AG09319 (cell line): ENCODE measurements at regions not wholly inside any gene's neighbourhood (a gene's known extent, or its start where the extent isn't known, plus 50 kb on each side); places are given as distances from the start of the nearest gene placed in this dataset.

Experiments
- DNase-seq: peaks from one replicate; pipeline ENCODE4 v3.0.0-alpha.2; 2010; ENCODE audit warnings: low read depth; ENCODE audit errors: extremely low read depth
- TF ChIP-seq, protein P1 (sequence below): IDR thresholded peaks from 2 replicates; pipeline ENCODE4 v1.5.1; 2011; ENCODE audit warnings: low read depth, mild to moderate bottlenecking, inconsistent platforms, low read length, moderate library complexity

DNA sequence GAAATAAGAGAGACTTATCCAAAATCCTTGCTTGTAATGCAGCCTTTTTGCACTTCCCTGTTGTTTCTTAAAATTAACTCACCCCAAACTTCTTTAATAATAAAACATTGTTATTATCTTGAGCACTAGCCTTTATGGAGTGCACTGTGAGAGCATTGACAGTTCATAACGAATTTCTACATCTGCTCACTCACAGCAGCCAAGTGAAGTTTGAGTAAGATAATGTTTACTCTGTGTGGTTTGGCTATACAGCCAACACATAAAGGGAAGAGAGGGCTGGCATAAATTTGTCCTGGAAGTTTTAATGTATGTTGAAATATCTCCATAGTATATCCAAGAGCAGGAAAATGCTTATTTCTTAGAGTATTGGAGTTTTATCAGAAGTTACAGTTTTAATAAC is 227.9 kb downstream of the FRK start:
- DNase-seq: no peak
- TF ChIP-seq, protein P1, sequence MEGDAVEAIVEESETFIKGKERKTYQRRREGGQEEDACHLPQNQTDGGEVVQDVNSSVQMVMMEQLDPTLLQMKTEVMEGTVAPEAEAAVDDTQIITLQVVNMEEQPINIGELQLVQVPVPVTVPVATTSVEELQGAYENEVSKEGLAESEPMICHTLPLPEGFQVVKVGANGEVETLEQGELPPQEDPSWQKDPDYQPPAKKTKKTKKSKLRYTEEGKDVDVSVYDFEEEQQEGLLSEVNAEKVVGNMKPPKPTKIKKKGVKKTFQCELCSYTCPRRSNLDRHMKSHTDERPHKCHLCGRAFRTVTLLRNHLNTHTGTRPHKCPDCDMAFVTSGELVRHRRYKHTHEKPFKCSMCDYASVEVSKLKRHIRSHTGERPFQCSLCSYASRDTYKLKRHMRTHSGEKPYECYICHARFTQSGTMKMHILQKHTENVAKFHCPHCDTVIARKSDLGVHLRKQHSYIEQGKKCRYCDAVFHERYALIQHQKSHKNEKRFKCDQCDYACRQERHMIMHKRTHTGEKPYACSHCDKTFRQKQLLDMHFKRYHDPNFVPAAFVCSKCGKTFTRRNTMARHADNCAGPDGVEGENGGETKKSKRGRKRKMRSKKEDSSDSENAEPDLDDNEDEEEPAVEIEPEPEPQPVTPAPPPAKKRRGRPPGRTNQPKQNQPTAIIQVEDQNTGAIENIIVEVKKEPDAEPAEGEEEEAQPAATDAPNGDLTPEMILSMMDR: no peak

DNA sequence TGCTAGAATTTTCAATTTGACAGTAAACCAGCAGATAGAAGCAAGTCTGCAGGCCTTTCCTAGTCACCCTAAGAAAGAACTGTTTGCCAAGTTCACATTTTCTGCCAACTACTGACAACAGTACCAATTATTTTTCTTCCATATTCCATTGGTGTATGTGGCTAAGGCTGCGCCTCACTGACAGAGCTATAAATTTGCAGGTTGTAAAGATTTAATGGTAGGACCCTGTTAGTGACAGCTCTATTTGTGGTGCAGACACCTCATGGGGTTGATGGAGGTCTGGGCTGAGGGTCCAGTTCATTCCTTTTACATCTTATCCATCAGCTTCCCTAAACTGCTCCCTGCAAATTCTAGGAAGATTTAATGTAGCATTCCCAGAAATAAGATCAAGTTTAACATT is 228.5 kb downstream of the FRK start:
- TF ChIP-seq, protein P1: no peak
- no peak for DNase-seq

DNA sequence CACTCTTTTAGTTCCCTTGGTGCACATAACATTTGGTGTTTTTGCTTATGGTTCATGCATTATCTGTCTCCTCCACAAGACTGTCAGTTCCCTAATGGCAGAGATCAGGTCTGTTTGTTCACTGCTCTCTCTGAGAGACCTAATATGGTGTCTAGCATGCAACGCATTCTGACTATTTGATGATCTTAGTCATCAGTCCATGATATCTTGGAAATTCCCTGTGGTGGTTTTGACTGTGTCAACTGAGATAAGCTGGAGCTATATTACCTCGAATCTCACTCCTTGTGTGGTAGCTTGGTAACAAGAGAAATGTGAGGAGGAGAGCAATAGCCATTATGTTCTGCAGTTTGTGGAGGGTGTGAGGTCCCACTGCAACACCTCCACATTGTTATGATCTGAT is 229.8 kb downstream of the FRK start:
- no peak for DNase-seq
- TF ChIP-seq, protein P1: no peak

DNA sequence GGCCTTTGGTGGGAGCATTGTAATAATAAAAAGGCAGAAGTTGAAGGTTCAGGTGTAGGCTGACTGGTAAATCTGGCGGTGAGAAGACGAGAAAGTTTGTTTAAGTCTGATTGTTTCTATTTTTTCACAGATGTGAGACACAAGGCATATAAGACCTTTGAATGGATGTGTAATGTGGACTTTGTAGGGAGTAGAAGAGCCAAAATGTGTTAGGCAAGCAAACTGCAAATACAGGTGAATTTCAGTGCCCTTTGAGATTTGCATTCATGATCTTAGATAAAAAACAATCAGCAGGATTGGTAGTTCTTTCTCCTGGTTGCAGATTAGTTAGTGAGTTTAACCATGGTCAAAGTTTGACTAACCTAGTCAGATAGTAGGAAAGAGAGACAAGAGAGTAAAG is 238.9 kb downstream of the FRK start:
- DNase-seq: no peak
- TF ChIP-seq, protein P1: no peak

DNA sequence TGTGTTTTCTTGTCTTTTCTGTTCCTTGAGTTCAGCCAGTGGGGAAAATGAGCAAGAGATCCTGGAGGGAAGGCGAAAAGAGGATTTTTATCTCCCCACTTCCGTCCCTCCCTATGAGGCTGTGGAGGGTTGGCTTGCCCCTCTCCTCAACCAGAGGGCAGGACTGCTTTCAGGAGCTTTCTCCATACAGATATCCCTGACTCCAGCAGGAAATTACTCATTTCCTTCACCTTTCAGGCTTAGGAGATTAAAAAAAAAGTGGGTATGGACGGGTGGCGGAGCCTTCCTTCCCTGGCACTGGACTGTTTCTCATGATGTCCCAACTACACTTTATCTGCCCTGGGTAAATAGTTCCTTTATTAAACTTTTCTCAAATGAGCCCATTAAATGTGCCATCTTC is 241.2 kb downstream of the FRK start:
- no peak for DNase-seq
- TF ChIP-seq, protein P1: no peak

DNA sequence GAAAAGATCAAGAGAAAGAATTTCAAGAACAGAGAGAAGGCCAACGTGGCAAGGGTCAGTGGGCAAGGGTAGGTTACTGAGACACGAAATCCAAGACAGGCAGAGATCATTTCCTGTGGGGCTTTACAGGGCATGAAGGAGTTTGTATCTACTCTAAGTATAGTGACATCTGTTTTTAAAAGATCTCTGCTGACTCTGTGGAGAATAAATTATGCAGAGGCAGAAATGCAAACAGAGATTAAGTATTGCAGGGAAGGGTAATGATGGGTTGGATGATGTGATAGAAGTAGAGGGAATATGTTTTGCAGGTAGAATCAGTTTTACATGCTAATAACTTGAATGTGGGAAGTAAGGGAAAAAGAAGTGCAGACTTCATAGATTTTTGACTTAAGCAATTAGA is 243.5 kb downstream of the FRK start:
- no peak for DNase-seq
- TF ChIP-seq, protein P1: no peak

DNA sequence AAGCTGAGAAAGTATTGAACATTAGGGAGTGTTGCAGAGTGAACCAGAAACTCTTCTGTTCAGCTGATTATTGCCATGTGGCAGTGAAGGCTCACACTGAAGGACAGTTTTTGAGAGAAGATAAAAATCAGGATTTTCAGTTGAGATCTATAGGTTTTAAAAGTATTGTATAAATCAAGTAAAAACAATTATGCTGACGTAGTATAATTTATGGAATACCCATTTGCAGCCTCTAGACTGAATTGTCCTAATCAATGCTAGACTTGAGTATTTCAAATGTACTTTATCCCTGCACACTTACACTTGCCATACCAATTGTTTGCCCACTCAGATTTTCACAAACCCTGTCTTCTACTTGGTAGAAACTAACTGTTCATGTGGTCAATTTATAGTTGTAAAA is 245.8 kb downstream of the FRK start:
- no peak for DNase-seq
- TF ChIP-seq, protein P1: no peak
